ENCODE measurements at regions not wholly inside any gene's neighbourhood (a gene's known extent, or its start where the extent isn't known, plus 50 kb on each side); places are given as distances from the start of the nearest gene placed in this dataset.

DNA sequence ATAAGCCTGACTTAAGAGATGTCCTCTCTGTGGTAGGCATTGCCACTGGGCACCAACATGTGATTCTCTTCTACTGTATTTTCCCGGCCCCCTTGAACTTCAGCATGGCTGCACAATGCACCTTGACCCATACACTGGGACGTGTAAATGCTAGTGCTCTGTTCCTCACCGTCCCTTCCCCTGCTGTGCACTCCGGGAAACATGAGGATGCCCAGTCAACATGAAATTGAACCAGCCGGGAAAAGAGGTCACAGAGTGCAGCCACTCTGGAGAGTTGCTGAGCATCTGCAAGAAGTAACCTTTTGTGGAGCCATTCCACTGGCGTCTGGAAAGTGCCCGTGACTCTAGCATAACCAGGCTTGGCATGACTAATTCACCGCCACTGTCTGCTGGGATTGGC is 646.7 kb downstream of the NPHP4 start:
- DNase-seq = no peak

DNA sequence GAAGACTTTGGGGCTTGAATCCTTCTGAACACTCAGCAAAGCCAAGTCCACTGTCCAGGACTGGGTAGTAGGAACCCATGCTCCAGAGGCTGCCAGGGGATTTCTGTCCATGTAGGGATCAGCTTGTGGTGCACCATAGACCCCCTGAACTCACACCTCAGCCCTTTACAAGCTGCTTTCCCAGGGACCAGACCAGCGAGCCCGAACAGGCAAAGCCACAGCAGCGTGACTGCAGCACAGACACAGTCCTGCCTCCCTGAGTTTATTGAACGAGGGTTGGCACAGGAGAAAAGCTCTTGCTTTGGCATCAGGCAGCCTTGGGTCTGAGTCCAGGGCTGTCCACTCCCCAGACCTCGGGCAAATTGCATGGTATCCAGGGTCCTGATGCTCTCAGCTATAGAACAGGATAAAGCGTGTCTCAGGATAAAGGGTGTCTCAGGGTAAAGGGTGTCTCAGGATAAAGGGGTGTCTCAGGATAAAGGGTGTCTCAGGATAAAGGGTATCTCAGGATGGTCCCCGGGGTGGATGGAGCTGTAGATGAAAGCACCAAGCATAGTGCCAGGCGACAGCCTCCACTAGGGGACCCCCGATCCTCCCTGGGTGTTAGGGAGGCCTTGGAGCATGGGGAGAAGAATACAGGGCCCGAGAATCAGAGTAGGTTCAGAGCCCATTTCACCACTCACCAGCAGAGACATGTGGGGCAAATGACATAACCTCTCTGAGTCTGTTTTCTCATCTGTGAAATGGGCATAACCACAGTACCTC is 648.8 kb downstream of the NPHP4 start:
- DNase-seq = no peak

DNA sequence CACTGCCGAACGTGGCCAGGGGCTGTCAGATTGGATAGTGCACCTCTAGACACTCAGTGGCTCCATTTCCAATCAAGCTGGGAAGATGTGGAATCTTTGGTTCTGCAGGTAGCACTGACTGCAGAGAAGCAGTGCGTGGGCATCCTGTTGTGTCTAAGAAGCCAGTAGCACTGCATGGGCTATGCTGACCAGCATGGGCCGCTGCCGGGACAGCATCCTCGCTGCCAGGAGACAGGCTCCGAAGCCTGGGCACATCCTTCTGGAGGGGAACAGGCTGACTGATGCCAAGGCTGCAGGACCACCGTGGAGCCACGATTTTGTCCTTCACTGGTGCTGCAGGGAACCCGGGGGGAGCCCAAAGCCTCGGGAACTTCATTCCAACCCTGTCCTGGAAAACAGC is 649.4 kb downstream of the NPHP4 start:
- no peak for DNase-seq

DNA sequence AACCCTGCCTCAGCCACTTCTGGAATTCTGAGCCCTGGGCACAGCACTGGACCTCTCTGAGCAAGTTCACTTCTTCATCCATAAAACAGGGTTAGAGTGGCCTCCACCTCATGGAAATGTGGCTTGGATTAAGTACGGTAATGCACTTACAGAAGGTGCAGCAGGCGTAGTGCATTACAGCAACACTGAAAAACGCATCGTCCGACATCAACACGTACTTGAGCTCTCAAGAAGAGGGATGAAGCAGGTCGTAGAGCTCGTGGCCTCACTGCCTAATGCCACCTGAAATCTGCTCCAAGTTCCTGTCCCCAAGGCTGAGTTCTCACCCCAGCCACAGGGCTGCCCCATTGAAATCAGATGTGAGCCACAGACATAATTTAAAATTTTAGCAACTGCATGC is 650.1 kb downstream of the NPHP4 start:
- no peak for DNase-seq

DNA sequence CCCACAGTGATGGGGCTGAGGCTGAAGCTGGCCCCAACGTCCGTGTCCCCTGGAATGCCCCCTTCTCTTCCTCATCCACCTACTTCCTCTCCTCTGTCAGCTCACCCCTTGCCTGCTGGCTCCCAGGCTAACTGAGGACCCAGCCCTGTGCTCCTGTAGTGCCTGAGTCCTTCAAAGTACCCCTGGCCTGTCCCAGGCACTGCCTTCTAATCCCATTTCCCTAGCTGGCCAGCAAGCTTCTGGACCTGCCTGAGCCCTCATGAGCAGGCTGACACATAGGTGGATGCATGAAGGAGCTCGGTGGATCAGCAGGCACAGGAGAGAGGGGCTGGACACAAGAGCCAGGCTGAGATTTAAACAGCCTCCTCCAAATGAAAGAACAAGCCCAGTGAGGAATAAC is 650.8 kb downstream of the NPHP4 start:
- DNase-seq = no peak

DNA sequence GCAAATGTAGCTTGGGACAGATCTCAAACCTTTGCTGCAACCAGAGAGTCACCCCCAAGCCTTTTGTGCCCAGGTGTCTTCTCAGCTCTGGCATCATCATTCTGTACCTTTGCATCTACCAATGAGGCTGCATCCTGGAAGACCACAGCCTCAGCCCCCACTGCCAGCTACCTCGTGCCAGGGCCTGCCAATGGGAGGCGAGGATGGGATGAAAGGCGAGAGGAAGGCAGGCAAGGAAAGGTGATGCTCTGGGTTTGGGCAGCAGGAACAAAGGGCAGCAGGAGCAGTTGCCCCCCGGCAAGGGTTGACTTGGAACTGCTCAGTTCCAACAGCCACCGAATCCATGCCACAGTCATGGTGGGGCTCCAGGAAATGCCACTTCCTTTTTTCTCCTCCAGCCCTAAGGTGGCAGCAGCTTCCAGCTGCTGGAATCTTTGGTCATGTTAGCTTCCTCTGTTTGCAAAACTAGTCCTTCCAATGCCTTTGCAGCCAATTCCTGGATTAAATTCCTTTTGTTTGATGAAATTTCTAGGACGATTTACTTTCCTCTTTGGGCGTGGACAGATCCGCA is 651.6 kb downstream of the NPHP4 start:
- DNase-seq = no peak

DNA sequence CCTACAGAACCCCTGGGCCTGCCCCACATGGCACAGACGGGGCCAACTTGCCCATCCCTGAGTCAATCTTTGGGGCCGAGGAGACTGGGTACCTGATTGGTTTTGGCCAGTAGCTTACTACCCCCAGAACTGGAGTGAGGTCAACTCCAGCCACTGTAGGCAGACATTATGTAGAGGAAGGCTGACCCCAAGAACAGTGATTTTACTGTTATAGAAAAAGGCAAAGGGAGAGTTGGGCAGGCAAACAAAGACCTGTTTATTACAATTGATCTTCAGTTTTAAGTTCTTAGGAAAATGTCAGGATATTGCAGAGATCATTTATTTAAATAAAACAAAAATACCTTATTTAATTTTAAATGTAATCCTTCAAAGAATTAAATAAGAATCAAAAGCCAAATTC is 653.8 kb downstream of the NPHP4 start:
- DNase-seq = peak in 2 of 51 donors; percentile 10 to 22

DNA sequence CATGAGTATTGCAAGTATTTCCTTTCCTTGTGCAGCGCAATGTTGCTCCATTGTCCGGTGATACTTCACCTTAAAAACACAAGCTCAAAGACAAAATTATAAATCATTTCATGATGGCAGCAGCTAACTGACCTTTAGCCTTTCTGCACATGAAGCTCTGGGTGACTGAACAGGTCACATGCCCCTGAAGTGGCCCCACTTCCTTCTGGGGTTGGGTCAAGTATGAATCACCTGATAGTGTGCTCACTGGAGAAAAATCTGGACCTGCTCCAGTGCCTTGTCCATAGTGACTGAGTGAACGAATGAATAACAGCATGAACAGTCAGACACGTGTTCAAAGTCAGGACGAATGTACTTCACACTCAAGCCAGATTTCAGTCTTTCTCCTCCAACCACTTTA is 658.9 kb downstream of the NPHP4 start:
- no peak for DNase-seq

DNA sequence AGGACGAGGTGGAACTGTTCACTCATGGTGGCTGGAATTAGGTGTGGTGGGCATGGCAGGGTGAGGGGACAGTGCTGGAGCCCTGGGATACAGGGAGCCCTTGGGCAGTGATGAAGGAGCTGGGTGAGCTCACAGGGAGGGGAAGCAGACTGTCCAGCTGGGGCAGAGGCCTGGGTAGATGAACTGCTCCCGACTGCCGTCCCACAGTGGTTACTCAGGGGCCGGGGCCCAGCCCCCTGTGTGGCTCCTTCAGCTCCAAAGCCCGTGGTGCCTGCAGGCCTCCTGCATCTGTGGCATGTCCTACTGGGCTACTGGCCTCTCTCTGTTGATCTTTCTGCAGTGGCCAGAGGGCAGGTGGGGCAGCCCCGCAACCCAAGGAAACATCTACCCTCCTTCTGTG is 661.1 kb downstream of the NPHP4 start:
- no peak for DNase-seq

DNA sequence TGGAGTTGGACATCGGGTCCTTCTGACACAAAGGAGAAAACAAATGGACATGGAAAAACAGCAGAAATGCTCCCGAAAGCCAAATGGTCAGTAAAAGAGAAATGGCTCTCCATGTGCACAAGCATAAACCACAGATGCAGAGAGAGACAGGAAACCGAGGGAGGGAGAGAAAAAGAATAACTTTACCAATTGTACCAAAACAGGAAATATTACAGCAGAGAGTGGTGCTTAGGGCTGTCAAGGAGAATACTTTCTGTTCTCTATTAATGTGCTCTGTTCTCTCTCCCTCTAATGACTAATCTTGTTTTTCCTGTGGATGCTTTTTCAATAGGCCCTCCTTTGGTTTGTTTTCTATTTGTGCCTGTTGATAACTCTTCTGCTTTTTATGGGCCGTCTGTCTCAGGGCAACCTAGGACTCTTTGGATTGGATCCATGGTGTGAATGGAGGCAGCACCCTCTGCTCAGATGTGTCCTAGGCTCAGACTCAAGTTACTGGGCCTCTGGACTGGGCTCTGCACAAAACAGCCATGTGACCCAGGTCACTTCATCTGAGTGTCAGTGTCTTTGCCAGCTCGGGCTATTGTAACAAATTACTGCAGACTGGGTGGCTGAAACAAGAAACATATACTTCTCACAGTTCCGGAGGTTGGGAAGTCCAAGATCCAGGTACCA is 663.0 kb downstream of the NPHP4 start:
- no peak for DNase-seq

DNA sequence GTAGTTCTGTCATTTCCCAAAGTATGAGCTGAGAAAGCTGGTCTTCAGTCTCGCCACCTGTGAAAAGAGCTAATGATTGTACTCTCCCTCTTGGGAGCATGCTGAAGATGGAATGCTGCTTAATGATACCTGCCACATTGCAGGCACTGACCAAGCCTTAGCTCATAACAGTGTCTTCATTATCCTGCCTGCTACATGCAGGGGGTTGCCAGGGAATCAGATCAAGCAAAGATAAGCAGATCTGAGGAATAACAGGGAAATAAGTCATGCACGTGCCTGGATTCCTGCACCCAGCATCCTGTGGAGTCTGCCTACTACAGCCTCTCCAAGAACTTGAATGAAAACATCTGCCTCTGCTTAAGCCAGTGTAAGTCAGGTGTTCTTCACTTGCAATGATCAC is 667.3 kb downstream of the NPHP4 start:
- no peak for DNase-seq

DNA sequence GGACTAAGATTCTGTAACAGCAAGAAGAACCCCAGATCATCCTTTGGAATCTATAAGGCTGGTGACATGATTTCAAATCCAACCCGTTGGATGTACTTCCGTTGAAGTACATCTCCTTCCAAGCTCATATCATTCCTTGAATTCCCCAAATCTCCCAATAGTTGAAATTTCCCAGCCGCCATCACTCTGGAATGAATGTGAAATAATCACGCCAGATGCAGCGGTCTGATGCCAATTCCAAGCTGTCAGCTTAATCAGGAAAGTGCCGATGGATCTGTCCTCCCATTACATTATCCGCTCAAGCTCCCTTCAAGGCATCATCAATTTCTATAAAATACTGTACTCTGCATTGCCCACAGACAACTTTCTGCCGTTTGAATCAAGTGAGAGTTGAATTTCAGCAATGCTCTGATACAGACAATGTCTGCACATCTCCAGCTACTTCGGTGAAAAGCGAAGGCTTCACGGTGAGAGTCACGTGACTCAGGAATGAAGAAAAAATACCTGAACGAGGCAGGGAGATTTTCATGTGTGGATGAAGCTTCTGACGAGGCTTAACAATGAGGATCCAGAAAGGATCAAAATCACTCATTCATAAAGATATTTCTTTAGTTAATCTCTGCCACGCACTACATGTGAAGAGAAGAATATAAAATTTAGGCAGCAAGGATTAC is 663.9 kb downstream of the AJAP1 start:
- no peak for DNase-seq

DNA sequence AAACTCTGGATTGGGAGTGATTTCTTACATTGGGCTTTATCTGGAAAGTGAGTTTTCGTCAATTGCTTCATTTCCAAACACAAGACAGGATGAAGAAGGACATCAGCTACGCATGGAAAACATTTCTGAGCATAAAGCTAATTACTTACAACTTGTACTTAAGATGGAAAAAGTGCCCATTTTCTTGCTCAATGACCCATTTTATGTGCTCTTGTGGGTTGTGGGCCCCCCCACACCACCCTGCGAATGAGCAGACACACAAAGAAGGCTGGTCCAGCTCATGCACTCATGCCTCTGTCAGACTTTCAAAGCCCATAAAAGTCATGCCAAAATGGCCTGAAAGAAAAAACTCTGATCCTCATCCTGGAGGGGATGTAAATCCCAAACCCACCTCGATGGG is 663.0 kb downstream of the AJAP1 start:
- DNase-seq = no peak

DNA sequence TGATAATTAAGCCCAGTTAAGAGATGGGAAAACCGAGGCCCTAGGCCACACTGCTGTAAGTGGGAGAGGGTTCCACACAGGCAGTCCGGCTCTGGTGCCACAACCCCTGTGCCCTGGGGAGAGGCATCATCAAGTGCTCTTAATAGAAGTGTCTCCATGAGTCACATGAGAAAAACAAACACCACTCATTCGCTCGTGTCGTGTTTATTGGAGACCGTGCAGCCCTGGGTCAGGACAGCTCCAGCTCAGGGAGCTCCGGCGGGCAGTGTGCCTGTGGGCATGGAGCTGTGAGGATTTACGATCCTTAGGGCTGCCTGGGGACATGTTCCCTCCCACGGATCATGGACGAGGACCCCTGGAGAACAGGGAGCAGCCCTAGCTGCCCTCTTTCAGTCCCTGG is 658.5 kb downstream of the AJAP1 start:
- no peak for DNase-seq

DNA sequence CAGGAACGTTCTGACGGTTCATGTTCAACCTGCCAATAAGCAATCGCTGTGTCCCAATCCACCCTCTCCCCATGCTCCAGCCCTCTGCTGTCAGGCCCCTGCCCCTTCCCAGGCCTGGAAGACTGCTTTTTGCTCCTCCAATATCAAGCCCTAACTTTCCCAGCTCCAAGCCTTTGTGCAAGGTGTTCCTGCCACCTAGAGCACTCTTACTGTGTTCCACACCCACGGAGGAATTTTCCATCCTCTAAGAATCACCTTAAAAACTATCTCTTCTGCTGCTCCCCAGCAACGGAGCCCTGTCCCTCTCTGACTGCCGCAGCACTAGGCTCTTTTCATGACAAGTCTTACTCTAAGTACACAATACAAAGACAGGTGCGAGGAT is 657.9 kb downstream of the AJAP1 start:
- no peak for DNase-seq

DNA sequence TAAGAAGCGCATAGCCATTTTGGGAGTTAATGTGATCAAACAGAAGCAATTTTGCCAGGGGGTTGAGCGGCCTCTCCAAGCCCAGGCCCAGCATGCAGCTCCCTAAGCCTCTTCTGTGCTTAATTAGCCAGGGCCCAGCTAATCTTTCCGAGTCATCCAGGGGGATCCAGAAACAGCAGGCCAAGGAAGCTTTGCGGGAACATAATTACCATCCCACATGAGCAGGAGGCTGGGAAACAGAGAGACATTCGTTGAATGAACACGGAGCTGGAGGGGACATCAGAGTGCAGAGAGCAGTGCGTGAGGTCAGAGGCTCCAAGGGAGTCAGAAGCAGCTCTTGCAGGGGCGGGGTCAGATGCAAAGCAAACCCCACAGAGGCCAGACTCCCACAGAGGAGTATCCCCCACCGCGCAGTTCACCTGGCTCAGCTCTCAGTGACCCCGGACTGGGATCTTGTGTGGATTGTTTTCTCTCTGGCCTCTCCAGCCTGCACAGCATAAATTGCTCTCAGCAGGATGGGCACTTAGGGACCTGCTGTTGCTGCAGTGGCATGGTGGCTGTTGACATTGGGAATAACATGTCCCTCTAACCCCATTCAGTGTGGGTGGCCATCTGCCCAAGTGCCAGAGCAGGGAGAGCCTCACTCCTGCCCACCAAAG is 657.4 kb downstream of the AJAP1 start:
- no peak for DNase-seq

DNA sequence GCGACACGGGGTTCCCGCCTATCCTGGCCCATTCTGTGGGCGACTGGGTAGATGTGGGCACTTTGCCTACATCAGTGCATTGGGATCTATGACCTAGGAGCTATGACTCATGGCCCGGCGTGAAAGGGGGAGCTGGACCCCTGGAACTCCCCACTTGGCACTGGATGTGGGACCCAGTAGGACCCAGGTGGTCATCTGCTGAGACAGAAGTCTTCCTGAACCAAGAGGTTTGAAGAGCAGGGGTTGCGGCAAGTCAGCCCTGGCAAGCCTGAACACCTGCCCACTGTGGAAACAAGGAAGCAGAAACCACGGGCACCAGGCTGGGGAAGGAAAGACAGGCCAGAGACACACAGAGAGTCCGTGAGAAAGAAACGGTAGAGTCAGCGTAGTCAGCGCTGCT is 656.7 kb downstream of the AJAP1 start:
- DNase-seq = no peak

DNA sequence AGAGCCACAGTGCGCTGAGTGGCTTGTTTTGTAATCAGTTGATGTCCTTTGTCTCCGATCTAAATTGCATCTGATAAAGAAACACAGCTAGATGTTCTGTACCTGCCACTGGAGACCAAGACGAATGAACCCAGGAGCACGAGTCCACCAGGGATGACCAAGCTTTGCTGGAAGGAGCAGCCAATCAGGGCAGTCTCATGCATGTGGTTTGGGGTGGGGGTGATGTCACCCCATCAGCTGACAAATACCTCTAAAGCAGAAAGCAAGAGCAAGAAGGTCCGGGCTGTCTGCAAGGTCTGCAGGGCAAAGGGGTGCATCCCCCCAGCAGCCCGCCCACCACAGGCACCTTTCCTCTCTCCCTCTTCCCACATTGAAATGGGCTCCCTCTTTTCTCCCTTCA is 653.8 kb downstream of the AJAP1 start:
- DNase-seq = no peak

DNA sequence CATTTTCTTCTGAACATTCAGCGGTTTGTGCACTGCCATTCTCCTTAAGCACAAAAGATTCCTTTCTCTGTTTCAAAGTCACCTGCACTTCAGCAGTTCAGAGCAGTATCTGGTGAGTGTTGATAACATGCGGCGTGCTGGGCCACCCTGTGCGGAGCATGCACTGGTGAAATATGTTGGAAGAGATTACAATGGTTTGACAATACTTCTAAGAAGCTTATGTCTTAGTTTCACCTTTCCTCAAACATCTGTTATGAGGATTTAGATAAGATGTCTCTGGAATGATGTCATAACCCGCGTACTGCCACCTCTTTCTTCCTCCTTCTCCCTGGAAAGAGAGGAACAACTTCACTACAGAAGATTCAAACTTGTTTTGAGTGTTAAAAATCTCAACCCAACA is 650.3 kb downstream of the AJAP1 start:
- no peak for DNase-seq

DNA sequence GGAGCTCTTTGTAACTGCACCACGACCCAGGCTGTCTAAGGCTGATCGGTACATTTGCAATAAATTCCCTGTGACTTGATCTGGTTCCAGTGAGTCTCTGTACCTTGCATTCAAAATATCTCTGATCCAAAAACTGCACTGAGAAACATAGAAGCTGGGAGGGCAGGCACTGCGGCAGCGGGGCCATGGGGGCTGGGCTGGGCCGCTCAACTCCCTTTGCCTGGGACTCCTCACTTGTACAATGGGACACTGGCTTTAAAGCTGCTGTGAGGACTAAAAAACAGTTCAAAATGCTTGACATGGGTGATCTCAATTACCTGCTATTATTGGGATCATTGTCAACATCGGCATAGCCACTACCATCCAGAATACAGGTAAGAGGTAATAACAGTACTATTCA is 644.0 kb downstream of the AJAP1 start:
- no peak for DNase-seq

DNA sequence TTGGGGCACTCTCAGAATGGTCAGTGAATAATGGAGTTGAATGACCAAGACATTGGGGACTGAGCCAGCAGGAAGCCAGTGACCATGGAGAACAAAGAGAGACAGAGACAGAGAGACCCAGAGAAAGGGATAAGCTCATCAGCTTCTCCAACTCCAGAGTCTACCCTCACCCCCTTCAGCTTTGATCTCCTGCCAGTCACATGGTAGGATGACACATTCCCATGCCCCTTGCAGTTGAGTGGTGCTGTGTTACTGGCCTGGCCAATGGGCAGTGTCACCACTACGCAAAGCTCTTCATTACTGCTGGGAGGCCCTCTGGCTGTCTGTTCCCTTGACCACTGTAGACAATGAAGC is 643.5 kb downstream of the AJAP1 start:
- peak in 19 of 51 donors; percentile 12 to 78 (median 33) for DNase-seq

Measured in hypothalamus (tissue), 51 donors.